Transverse colon (tissue), 4 donors: ENCODE measurements at regions not wholly inside any gene's neighbourhood (a gene's known extent, or its start where the extent isn't known, plus 50 kb on each side); places are given as distances from the start of the nearest gene placed in this dataset.

Source experiments
- DNase-seq: peaks from one replicate; pipeline ENCODE4 v3.0.0-alpha.2; 2019
- H3K27ac ChIP-seq, 4 donors: fragments of 200-600 bp; sonication (generic); 2 replicates each; pipeline ENCODE4 v1.5.1; 2016 to 2018; ENCODE audit warnings: inconsistent platforms in 4 of 4
- H3K27me3 ChIP-seq: fragments of 200-600 bp; sonication (generic); 2 replicates; pipeline ENCODE4 v1.5.1; 2017; ENCODE audit warnings: inconsistent platforms
- H3K36me3 ChIP-seq, 4 donors: fragments of 200-600 bp; sonication (generic); 2 replicates each; pipeline ENCODE4 v1.5.1; 2017 to 2019; ENCODE audit warnings: inconsistent platforms in 4 of 4
- H3K4me1 ChIP-seq, 4 donors: fragments of 200-600 bp; sonication (generic); 2 replicates each; pipeline ENCODE4 v1.5.1; 2017 to 2020; ENCODE audit warnings: inconsistent platforms in 4 of 4
- H3K4me3 ChIP-seq, 4 donors: fragments of 200-600 bp; sonication (generic); 1 replicate in 1 of 4; 2 replicates in 3 of 4; pipeline versions ENCODE4 v1.5.1 to v1.6.1; 2017 to 2019; ENCODE audit warnings: inconsistent platforms in 4 of 4
- H3K9me3 ChIP-seq, 2 donors: fragments of 200-600 bp; sonication (generic); 2 replicates each; pipeline ENCODE4 v1.5.1; 2017 to 2019; ENCODE audit warnings: inconsistent platforms in 2 of 2
- EP300 ChIP-seq: sonication (generic); formaldehyde crosslinking; IDR thresholded peaks from one replicate; pipeline ENCODE4 v1.6.1; 2017; ENCODE audit warnings: antibody characterized with exemption, low read depth
- POLR2A ChIP-seq: fragments of 450-650 bp; IDR thresholded peaks from one replicate; pipeline ENCODE4 v1.6.1; 2016; ENCODE audit warnings: antibody characterized with exemption, mild to moderate bottlenecking, moderate library complexity
- POLR2AphosphoS5 ChIP-seq, 3 donors: sonication (generic); formaldehyde crosslinking; IDR thresholded peaks; one replicate each; pipeline ENCODE4 v1.6.1; 2016; ENCODE audit warnings: antibody characterized with exemption in 3 of 3
- whole genome bisulfite sequencing, 2 donors: methylation state at CpG; one replicate each; pipeline ENCODE4 v1.1.5; 2018; ENCODE audit warnings: low coverage in 1 of 2; 5-methylcytosine and 5-hydroxymethylcytosine counted together
- in situ Hi-C, 4 donors: fragments of 200-750 bp; cut with MboI; loops; one replicate each; pipeline versions ENCODE4 v1.15.0 to v1.15.1; 2017; ENCODE audit warnings: low sequenced_read_pairs in 3 of 4, low pct_ligation_motif_present in 1 of 4, low pct_unique_long_range_greater_than_20kb in 1 of 4
- intact Hi-C: fragments of 100-400 bp; cut with DNase I; formaldehyde crosslinking; loops from one replicate; pipeline ENCODE4 v1.15.1; 2023; ENCODE audit warnings: low total_unique reads
- TF ChIP-seq, protein P1 (sequence below), 5 experiments: fragments of 200-600 bp in 3 of 5; fragments of 450-650 bp in 2 of 5; sonication (generic) in 3 of 5; IDR thresholded peaks; 1 replicate in 2 of 5; 2 replicates in 3 of 5; pipeline ENCODE4 v1.5.1; 2016 to 2017; ENCODE audit warnings: antibody characterized with exemption in 5 of 5, inconsistent platforms in 3 of 5, mild to moderate bottlenecking in 2 of 5, moderate library complexity in 1 of 5

DNA sequence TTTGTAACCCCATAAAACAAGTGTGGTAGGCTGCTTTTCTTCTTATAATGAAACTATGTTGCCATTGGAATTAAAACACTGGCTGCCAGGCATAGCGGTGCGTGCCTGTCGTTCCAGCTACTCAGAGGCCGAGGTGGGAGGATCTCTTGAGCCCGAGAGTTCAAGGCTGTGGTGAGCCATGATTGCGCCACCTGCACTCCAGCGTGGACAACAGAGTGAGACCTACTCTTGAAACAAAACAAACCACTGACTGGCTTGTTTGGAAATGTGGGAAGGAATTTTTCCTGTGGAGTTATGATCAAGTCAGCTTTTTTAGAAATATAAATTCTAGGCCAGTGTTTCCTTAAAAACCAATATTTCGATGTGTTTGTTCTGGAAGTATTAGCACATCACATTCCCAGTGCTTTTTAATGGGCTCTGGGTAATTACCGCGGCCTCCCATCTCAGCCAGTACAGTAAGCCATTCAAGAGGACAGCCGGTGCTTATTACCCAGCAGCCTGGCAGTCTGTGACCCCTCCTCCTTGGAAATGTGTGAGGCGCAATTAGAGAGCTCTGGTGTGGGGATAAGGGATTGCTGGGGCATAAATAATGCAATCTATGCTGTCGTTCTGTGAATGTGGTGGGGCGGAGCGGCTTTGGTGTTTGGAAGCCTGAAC lies 58.3 kb upstream of the TRAK1 start:
- Histone ChIP-seq H3K4me3 (no peak overlapping the region), H3K27me3 (no peaks in the 10 kb centered on the region), H3K27ac (peak overlapping the region; percentile 71 to 84 (median 74)), H3K36me3 (no peaks in the 10 kb centered on the region), H3K4me1 (peaks cover 34 to 67% (median 42%) of the 10 kb centered on the region in 4 donors), H3K9me3 (no peaks in the 10 kb centered on the region)
- intact Hi-C loops = no loop called here
- DNase-seq = peak; percentile 68
- in situ Hi-C loops = no loop called here
- 65 to 84% methylated on average over 12 to 15 of the region's 15 CpGs for WGBS, 2 donors
- TF ChIP-seq POLR2AphosphoS5 (IDR thresholded peaks at IDR 0.05) = peak in 2 of 3 donors; percentile 41 to 58
- TF ChIP-seq, protein P1, sequence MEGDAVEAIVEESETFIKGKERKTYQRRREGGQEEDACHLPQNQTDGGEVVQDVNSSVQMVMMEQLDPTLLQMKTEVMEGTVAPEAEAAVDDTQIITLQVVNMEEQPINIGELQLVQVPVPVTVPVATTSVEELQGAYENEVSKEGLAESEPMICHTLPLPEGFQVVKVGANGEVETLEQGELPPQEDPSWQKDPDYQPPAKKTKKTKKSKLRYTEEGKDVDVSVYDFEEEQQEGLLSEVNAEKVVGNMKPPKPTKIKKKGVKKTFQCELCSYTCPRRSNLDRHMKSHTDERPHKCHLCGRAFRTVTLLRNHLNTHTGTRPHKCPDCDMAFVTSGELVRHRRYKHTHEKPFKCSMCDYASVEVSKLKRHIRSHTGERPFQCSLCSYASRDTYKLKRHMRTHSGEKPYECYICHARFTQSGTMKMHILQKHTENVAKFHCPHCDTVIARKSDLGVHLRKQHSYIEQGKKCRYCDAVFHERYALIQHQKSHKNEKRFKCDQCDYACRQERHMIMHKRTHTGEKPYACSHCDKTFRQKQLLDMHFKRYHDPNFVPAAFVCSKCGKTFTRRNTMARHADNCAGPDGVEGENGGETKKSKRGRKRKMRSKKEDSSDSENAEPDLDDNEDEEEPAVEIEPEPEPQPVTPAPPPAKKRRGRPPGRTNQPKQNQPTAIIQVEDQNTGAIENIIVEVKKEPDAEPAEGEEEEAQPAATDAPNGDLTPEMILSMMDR (IDR thresholded peaks at IDR 0.05) = no peak

DNA sequence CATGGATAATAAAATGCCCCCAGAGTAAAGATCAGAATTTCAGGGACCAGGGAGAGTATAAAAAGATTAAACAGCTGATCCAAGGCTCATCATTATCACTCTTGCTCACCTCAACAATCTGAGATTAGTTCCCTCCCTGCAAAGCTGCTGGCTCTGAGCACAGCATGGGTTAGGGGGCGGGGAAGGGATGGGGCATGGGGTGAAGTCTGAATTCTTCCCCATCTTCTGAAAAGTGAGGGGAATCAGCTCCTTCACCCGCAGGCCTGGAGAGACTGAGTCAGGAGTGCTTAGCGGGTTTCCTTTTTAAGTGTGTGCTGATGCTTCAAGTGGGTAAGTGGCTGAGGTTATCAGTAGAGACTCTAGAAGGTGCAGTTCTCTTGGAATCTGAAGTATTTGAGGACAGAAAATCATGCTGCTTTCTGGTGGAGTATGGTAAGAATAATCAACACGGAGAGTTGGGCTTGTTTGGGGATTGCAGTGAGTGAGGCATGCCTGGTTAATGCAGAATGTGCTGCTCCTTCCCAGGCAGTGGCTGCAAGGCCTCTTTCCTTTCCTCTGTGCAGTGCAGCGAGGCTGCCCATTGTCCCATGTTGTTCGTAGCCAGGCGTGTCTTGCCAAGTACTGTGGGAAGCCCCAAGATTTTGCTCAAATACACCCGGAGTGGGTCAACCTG lies 59.2 kb upstream of the TRAK1 start:
- Histone ChIP-seq H3K4me1 (peaks cover 33 to 66% (median 40%) of the 10 kb centered on the region in 4 donors), H3K9me3 (no peaks in the 10 kb centered on the region), H3K27ac (peak overlapping the region; percentile 71 to 84 (median 74)), H3K36me3 (no peaks in the 10 kb centered on the region), H3K27me3 (no peaks in the 10 kb centered on the region), H3K4me3 (no peak overlapping the region)
- 39 to 63% methylated on average over 3 to 8 of the region's 8 CpGs for WGBS, 2 donors
- in situ Hi-C loops (no loop called here), intact Hi-C loops (no loop called here)
- DNase-seq = no peak
- no peak for TF ChIP-seq POLR2A
- TF ChIP-seq, protein P1 (IDR thresholded peaks at IDR 0.05) = no peak
- no peak for TF ChIP-seq POLR2AphosphoS5 (IDR thresholded peaks at IDR 0.05)
- TF ChIP-seq EP300 = no peak

DNA sequence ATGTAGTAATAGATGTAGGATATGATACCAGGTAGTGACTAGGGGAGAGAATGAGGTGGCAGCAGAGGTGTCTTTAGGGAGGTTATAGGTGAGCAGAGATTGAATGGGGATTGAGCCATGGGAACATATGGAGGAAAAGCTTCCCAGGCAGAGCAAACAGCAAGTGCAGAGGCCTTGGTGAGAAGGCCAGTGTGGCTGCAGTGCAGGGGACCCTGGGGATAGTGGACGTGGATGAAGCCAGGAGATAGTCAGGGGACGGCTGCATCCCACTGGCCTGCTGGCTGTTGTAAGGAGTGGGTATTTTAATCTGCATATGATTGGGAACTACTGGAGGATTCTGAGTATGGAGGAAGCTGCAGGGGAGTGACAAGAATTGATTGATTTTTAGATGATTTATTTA lies 62.7 kb upstream of the TRAK1 start:
- WGBS, 2 donors = 83 to 89% methylated on average over 1 to 2 of the region's 2 CpGs
- H3K27me3 ChIP-seq = no peaks in the 10 kb centered on the region
- H3K4me3 ChIP-seq = no peak overlapping the region
- no peak overlapping the region for H3K27ac ChIP-seq
- no peak for DNase-seq
- H3K9me3 ChIP-seq = no peaks in the 10 kb centered on the region
- no peaks in the 10 kb centered on the region for H3K36me3 ChIP-seq
- in situ Hi-C loops = no loop called here
- peaks cover 36 to 65% (median 43%) of the 10 kb centered on the region in 4 donors for H3K4me1 ChIP-seq
- intact Hi-C loops = no loop called here
- TF ChIP-seq EP300 = no peak

DNA sequence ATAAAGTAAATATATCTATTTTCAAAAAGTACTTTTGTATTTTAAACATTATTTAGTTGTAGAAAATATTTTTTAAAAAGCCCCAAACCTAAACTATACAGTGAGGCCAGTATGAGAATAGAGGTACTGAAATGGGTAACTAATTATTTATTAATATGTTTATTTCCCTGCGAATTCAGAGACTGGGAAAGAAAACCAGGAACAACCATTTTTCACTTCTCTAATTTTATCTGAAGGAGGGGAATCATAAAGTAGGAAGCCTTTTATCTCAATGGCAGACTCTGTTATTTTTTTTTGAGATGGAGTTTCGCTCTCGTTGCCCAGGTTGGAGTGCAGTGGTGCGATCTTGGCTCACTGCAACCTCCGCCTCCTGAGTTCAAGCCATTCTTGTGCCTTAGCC lies 63.6 kb upstream of the TRAK1 start:
- peaks cover 32 to 56% (median 36%) of the 10 kb centered on the region in 4 donors for H3K4me1 ChIP-seq
- TF ChIP-seq POLR2A (no peak), POLR2AphosphoS5 (IDR thresholded peaks at IDR 0.05) (no peak), EP300 (no peak)
- TF ChIP-seq, protein P1 (IDR thresholded peaks at IDR 0.05) = no peak
- in situ Hi-C loops (no loop called here), intact Hi-C loops (no loop called here)
- no peak for DNase-seq
- H3K36me3 ChIP-seq = no peaks in the 10 kb centered on the region
- H3K4me3 ChIP-seq = no peak overlapping the region
- peak overlapping the region in 2 of 4 donors; percentile 86 for H3K27ac ChIP-seq
- H3K27me3 ChIP-seq = no peaks in the 10 kb centered on the region
- WGBS, 2 donors = 88 to 95% methylated on average over 4 to 5 of the region's 5 CpGs
- H3K9me3 ChIP-seq = no peaks in the 10 kb centered on the region
